Peyer's patch (tissue), 4 donors: ENCODE measurements at regions not wholly inside any gene's neighbourhood (a gene's known extent, or its start where the extent isn't known, plus 50 kb on each side); places are given as distances from the start of the nearest gene placed in this dataset.

Experiments used
- DNase-seq, 3 donors: peaks; one replicate each; pipeline ENCODE4 v3.0.0-alpha.2; 2017 to 2019
- H3K27ac ChIP-seq, 4 donors: fragments of 200-600 bp; sonication (generic); one replicate each; pipeline ENCODE4 v1.5.1; 2016 to 2019
- H3K27me3 ChIP-seq, 2 donors: fragments of 200-600 bp; sonication (generic); one replicate each; pipeline ENCODE4 v1.5.1; 2019
- H3K36me3 ChIP-seq, 3 donors: fragments of 200-600 bp; sonication (generic); one replicate each; pipeline ENCODE4 v1.5.1; 2016 to 2019
- H3K4me1 ChIP-seq, 4 donors: fragments of 200-600 bp; sonication (generic); one replicate each; pipeline ENCODE4 v1.5.1; 2016 to 2019
- H3K4me3 ChIP-seq, 4 donors: fragments of 200-600 bp; sonication (generic); 1 replicate in 3 of 4; 2 replicates in 1 of 4; pipeline ENCODE4 v1.5.1; 2016 to 2019; ENCODE audit warnings: mild to moderate bottlenecking in 1 of 4
- H3K9me3 ChIP-seq, 4 donors: fragments of 200-600 bp; sonication (generic); one replicate each; pipeline ENCODE4 v1.5.1; 2016 to 2019; ENCODE audit warnings: mild to moderate bottlenecking in 1 of 4
- POLR2A ChIP-seq, 2 donors: fragments of 450-650 bp; IDR thresholded peaks; one replicate each; pipeline ENCODE4 v1.5.1; 2017; ENCODE audit warnings: antibody characterized with exemption in 2 of 2, mild to moderate bottlenecking in 2 of 2, moderate library complexity in 2 of 2
- small RNA-seq, 2 donors: library from RNA; depleted of rRNA; stranded (forward); fragments of <200 nt; gene quantifications; one replicate each; pipeline ENCODE3, GENCODE V24; 2016
- TF ChIP-seq, protein P1 (sequence below), 6 experiments: fragments of 450-650 bp in 4 of 6; fragments of 200-600 bp in 2 of 6; sonication (generic) in 1 of 6; IDR thresholded peaks; one replicate each; pipeline ENCODE4 v1.5.1; 2017 to 2019; ENCODE audit warnings: antibody characterized with exemption in 6 of 6, mild to moderate bottlenecking in 3 of 6, moderate library complexity in 1 of 6

DNA sequence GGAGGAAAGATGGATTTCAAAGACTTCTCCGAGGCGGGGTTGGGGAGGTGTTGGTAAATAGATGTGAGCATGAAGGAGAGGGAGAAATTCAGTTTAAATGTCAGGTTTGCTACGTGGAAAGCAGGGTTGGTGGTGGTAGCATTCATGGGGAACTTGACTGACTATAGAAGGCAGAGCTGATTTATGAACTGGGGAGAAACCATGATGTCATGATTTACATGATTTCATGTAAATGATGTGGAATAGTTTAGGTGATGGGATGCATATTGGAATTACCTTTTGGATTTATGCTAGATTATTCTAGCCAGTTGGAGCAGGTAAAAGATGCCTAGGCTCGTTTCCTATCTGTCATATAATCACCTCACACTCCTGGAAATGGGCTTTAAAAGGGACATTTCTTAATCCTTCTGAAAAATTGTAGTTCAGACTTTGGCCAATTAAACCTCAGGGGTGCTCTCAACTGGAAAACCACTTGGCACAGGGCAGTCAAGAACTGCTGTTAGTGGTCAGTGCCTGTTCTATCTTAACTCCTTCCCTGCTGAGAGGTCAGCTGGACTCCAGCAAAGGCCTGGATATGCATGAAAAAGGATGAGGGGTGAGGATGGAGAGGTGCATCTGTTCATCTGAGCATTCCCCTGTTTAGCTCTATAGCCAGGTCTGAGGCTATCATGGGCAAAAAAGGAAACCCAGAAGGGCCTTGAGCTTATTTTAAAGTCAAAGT is 50.1 kb upstream of the BASP1 start:
- Histone ChIP-seq H3K4me1 (peaks cover 0 to 6% (median 0%) of the 10 kb centered on the region in 4 donors), H3K27ac (no peak overlapping the region), H3K9me3 (no peaks in the 10 kb centered on the region), H3K27me3 (no peaks in the 10 kb centered on the region), H3K36me3 (no peaks in the 10 kb centered on the region), H3K4me3 (no peak overlapping the region)
- TF ChIP-seq, protein P1, sequence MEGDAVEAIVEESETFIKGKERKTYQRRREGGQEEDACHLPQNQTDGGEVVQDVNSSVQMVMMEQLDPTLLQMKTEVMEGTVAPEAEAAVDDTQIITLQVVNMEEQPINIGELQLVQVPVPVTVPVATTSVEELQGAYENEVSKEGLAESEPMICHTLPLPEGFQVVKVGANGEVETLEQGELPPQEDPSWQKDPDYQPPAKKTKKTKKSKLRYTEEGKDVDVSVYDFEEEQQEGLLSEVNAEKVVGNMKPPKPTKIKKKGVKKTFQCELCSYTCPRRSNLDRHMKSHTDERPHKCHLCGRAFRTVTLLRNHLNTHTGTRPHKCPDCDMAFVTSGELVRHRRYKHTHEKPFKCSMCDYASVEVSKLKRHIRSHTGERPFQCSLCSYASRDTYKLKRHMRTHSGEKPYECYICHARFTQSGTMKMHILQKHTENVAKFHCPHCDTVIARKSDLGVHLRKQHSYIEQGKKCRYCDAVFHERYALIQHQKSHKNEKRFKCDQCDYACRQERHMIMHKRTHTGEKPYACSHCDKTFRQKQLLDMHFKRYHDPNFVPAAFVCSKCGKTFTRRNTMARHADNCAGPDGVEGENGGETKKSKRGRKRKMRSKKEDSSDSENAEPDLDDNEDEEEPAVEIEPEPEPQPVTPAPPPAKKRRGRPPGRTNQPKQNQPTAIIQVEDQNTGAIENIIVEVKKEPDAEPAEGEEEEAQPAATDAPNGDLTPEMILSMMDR (IDR thresholded peaks at IDR 0.05), result no peak
- TF ChIP-seq POLR2A (IDR thresholded peaks at IDR 0.05), result no peak
- no peak for DNase-seq

Small RNAs in the stretch of these regions (small RNA-seq; reads per million reads assigned to genes)
- gene RF00019 (0 reads per million in 2 donors), gene RNA5SP180 (0 reads per million in 2 donors)
